ENCODE measurements at regions not wholly inside any gene's neighbourhood (a gene's known extent, or its start where the extent isn't known, plus 50 kb on each side); places are given as distances from the start of the nearest gene placed in this dataset.

GRCh38 chr11:11076879-11077278, 219.0 kb upstream of the ZBED5 start:
- WGBS, 4 donors, result 77 to 83% (median 80%) methylated on average over 6 of the region's 6 CpGs
- H3K36me3 ChIP-seq, result no peaks in the 10 kb centered on the region
- intact Hi-C loops (cut with DNase I), result no loop called here

GRCh38 chr11:11076276-11076675, 218.4 kb upstream of the ZBED5 start:
- DNase-seq, result no peak
- WGBS, 4 donors, result 62 to 71% (median 70%) methylated on average over 4 of the region's 4 CpGs
- H3K4me1 ChIP-seq, result peaks cover 0 to under 1% (median 0%) of the 10 kb centered on the region in 12 donors
- intact Hi-C loops (cut with DNase I), result no loop called here
- H3K9me3 ChIP-seq, result no peaks in the 10 kb centered on the region
- H3K27me3 ChIP-seq, result no peaks in the 10 kb centered on the region
- H3K4me3 ChIP-seq, result no peak overlapping the region
- TF ChIP-seq POLR2A (IDR thresholded peaks at IDR 0.05), result no peak
- TF ChIP-seq, protein P1, sequence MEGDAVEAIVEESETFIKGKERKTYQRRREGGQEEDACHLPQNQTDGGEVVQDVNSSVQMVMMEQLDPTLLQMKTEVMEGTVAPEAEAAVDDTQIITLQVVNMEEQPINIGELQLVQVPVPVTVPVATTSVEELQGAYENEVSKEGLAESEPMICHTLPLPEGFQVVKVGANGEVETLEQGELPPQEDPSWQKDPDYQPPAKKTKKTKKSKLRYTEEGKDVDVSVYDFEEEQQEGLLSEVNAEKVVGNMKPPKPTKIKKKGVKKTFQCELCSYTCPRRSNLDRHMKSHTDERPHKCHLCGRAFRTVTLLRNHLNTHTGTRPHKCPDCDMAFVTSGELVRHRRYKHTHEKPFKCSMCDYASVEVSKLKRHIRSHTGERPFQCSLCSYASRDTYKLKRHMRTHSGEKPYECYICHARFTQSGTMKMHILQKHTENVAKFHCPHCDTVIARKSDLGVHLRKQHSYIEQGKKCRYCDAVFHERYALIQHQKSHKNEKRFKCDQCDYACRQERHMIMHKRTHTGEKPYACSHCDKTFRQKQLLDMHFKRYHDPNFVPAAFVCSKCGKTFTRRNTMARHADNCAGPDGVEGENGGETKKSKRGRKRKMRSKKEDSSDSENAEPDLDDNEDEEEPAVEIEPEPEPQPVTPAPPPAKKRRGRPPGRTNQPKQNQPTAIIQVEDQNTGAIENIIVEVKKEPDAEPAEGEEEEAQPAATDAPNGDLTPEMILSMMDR (IDR thresholded peaks at IDR 0.05), result no peak
- no peak overlapping the region for H3K27ac ChIP-seq
- no peaks in the 10 kb centered on the region for H3K36me3 ChIP-seq
- no peak for ATAC-seq

More at GRCh38 chr11:11076879-11077278, 219.0 kb upstream of the ZBED5 start:
- DNase-seq (no peak), ATAC-seq (no peak)
- TF ChIP-seq, protein P1 (IDR thresholded peaks at IDR 0.05), result no peak
- no peak for TF ChIP-seq POLR2A (IDR thresholded peaks at IDR 0.05)
- H3K27me3 ChIP-seq, result no peaks in the 10 kb centered on the region
- H3K27ac ChIP-seq, result no peak overlapping the region
- no peak overlapping the region for H3K4me3 ChIP-seq
- H3K4me1 ChIP-seq, result peaks cover 0 to 6% (median 0%) of the 10 kb centered on the region in 12 donors
- no peaks in the 10 kb centered on the region for H3K9me3 ChIP-seq

DNA sequence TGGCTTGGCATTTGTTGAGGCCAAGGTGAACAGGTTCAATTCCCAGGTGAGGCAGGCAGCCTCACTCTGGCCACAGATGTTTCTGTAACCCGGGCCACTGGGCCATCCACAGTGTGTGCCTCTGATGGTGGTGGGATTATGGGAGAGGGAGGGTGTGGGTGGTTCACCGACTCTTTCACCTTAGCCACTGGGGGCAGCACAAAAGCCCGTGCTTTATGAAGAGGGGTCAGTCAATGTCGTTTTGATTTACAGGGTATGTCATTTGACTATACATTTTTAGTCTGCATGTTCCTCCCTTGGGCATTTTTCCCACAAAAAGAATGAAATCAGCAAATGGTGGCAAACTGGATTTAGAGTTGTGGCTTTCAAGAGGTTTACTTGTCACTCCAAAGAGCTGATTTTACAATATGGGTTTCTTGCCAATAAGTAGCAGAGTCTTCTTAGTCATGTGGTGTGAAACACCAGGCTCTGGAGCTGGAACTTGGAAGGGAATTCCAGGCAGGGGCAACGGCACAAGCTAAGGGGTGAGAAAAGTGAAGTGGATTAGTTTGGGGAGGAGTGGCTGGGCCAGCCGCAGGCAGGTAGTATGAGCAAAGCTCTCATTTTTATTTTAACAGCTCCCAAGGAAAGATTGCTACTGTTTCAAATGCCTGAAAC, 217.8 kb upstream of the ZBED5 start:
- intact Hi-C loops (cut with DNase I), result no loop called here
- H3K27me3 ChIP-seq, result no peaks in the 10 kb centered on the region
- no peaks in the 10 kb centered on the region for H3K36me3 ChIP-seq
- H3K4me1 ChIP-seq, result no peaks in the 10 kb centered on the region
- no peak for DNase-seq
- no peak overlapping the region for H3K27ac ChIP-seq
- no peak for TF ChIP-seq POLR2A (IDR thresholded peaks at IDR 0.05)
- TF ChIP-seq, protein P1 (IDR thresholded peaks at IDR 0.05), result no peak
- H3K9me3 ChIP-seq, result no peaks in the 10 kb centered on the region
- no peak for ATAC-seq
- 59 to 64% (median 61%) methylated on average over 6 of the region's 6 CpGs for WGBS, 4 donors
- no peak overlapping the region for H3K4me3 ChIP-seq

DNA sequence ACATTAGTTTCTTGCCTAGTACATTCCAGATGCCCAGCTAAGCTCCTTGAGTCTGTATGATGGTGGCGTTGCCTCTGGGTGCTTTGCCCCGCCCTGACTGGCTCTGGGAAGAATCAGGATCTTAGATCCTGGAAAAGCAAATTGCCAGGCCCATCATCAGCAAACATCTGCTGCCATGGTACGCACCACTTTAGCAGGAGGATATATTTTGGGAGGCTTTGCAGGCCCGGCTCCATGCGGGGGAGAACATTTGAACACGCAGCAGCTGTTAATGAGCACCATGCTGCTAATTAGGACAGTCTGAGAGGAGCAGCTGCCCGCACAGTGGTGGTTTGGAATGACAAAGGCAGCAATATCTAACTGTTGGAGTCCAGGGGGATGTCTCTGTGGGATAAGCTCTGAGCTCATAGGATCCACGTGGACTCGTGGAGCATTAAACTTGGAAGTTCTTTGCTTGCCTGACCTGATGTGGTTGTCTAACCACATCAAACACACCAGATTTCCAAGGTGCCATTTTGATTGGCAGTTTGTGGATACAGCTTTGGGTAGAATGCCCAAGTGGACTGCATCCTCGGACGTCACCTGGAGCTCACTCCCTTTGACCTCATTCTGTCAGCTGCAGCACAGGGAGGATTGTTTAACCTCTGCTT, 217.0 kb upstream of the ZBED5 start:
- intact Hi-C loops (cut with DNase I), result no loop called here
- H3K36me3 ChIP-seq, result no peaks in the 10 kb centered on the region
- no peak overlapping the region for H3K4me3 ChIP-seq
- DNase-seq, result no peak
- no peak for ATAC-seq
- H3K4me1 ChIP-seq, result no peaks in the 10 kb centered on the region
- H3K27me3 ChIP-seq, result no peaks in the 10 kb centered on the region
- H3K27ac ChIP-seq, result no peak overlapping the region
- 83 to 87% (median 84%) methylated on average over 7 to 11 of the region's 11 CpGs for WGBS, 4 donors
- no peaks in the 10 kb centered on the region for H3K9me3 ChIP-seq
- TF ChIP-seq POLR2A (IDR thresholded peaks at IDR 0.05), result no peak
- TF ChIP-seq, protein P1 (IDR thresholded peaks at IDR 0.05), result no peak
